ENCODE measurements at regions not wholly inside any gene's neighbourhood (a gene's known extent, or its start where the extent isn't known, plus 50 kb on each side); places are given as distances from the start of the nearest gene placed in this dataset.
"Not testable (repeated sequence)": the region's sequence is repeated elsewhere in the genome, so short reads cannot be mapped to it uniquely, and the experiment has no call there.

GRCh38 chr20:30675988-30676564, 581.4 kb upstream of the DEFB115 start:
- not testable (repeated sequence) for DNase-seq

- DNase-seq = not testable (repeated sequence)
These were observed 575.2 kb upstream of the DEFB115 start for GRCh38 chr20:30682236-30682635.

- DNase-seq = not testable (repeated sequence)
These were observed 544.6 kb upstream of the DEFB115 start for GRCh38 chr20:30712861-30713260.

- not testable (repeated sequence) for DNase-seq
These were observed 537.9 kb upstream of the DEFB115 start for GRCh38 chr20:30719415-30720199.

- DNase-seq = not testable (repeated sequence)
These were observed 534.0 kb upstream of the DEFB115 start for GRCh38 chr20:30723511-30723910.

GRCh38 chr20:30723934-30724687, 533.4 kb upstream of the DEFB115 start:
- not testable (repeated sequence) for DNase-seq

- DNase-seq = not testable (repeated sequence)
These were observed 532.8 kb upstream of the DEFB115 start for GRCh38 chr20:30724688-30725074.

- not testable (repeated sequence) for DNase-seq
These were observed 532.3 kb upstream of the DEFB115 start for GRCh38 chr20:30725188-30725587.

- not testable (repeated sequence) for DNase-seq
These were observed 529.1 kb upstream of the DEFB115 start for GRCh38 chr20:30728271-30728885.
